Ishikawa (cell line): ENCODE measurements at regions not wholly inside any gene's neighbourhood (a gene's known extent, or its start where the extent isn't known, plus 50 kb on each side); places are given as distances from the start of the nearest gene placed in this dataset.

ENCODE experiments used
- CEBPB ChIP-seq: IDR thresholded peaks from 2 replicates; pipeline ENCODE4 v1.6.1; 2012
- CREB1 ChIP-seq: IDR thresholded peaks from 2 replicates; pipeline ENCODE4 v1.6.1; 2012; ENCODE audit warnings: low read depth
- EGR1 ChIP-seq: IDR thresholded peaks from 2 replicates; pipeline ENCODE4 v1.6.1; 2012
- EP300 ChIP-seq: IDR thresholded peaks from 2 replicates; pipeline ENCODE4 v1.6.1; 2012; ENCODE audit warnings: borderline replicate concordance
- FOXM1 ChIP-seq: IDR thresholded peaks from 2 replicates; pipeline ENCODE4 v1.6.1; 2012; ENCODE audit warnings: low read depth, borderline replicate concordance
- MAX ChIP-seq: IDR thresholded peaks from 2 replicates; pipeline ENCODE4 v1.6.1; 2012
- NFIC ChIP-seq: IDR thresholded peaks from 2 replicates; pipeline ENCODE4 v1.6.1; 2012
- RAD21 ChIP-seq: IDR thresholded peaks from 2 replicates; pipeline ENCODE4 v1.6.1; 2012; ENCODE audit warnings: low read depth
- REST ChIP-seq: IDR thresholded peaks from 2 replicates; pipeline ENCODE4 v1.6.1; 2012; ENCODE audit warnings: low read depth, mild to moderate bottlenecking
- TAF1 ChIP-seq: IDR thresholded peaks from 2 replicates; pipeline ENCODE4 v1.6.1; 2012; ENCODE audit warnings: low read depth, mild to moderate bottlenecking
- TCF12 ChIP-seq: IDR thresholded peaks from 2 replicates; pipeline ENCODE4 v1.6.1; 2012; ENCODE audit warnings: low read depth
- TEAD4 ChIP-seq: IDR thresholded peaks from 2 replicates; pipeline ENCODE4 v1.6.1; 2012
- USF1 ChIP-seq: IDR thresholded peaks from 2 replicates; pipeline ENCODE4 v1.6.1; 2012
- YY1 ChIP-seq: IDR thresholded peaks from 2 replicates; pipeline ENCODE4 v1.6.1; 2012; ENCODE audit warnings: low read depth
- ZBTB7A ChIP-seq: IDR thresholded peaks from 2 replicates; pipeline ENCODE4 v1.6.1; 2012; ENCODE audit warnings: low read depth

- TF ChIP-seq TCF12 (peak; percentile 52; the same call in 1 of the 2 replicates), NFIC (peak; percentile 31), YY1 (no peak), TEAD4 (no peak), EGR1 (no peak), USF1 (no peak)
Observed at GRCh38 chr2:22890132-22890531, 494.8 kb upstream of the KLHL29 start.

- TF ChIP-seq MAX (no peak), YY1 (no peak), TEAD4 (no peak), ZBTB7A (no peak), TAF1 (no peak), EGR1 (no peak), RAD21 (no peak), FOXM1 (no peak), USF1 (no peak), CREB1 (no peak), NFIC (no peak), REST (no peak), TCF12 (no peak), CEBPB (no peak), EP300 (no peak)
Observed at GRCh38 chr2:22893761-22894517, 491.0 kb upstream of the KLHL29 start.

- TF ChIP-seq TCF12, result no peak
- TF ChIP-seq CEBPB, result no peak
- TF ChIP-seq FOXM1, result no peak
- TF ChIP-seq ZBTB7A, result no peak
- no peak for TF ChIP-seq CREB1
- no peak for TF ChIP-seq YY1
- TF ChIP-seq TEAD4, result no peak
- TF ChIP-seq REST, result no peak
Observed at GRCh38 chr2:22894761-22895160, 490.2 kb upstream of the KLHL29 start.

GRCh38 chr2:22897428-22897827 lies 487.6 kb upstream of the KLHL29 start:
- TF ChIP-seq CREB1 (no peak), RAD21 (no peak), NFIC (no peak), EGR1 (no peak), TCF12 (no peak), TAF1 (no peak), FOXM1 (no peak), TEAD4 (no peak), ZBTB7A (no peak), REST (no peak), USF1 (no peak), MAX (no peak), YY1 (no peak), EP300 (no peak)
